ENCODE measurements at regions not wholly inside any gene's neighbourhood (a gene's known extent, or its start where the extent isn't known, plus 50 kb on each side); places are given as distances from the start of the nearest gene placed in this dataset.

GRCh38 chr3:150300852-150301517 is 107.1 kb upstream of the TSC22D2 start:
- no peak for TF ChIP-seq CTCF (IDR thresholded peaks at IDR 0.05)
- no peaks in the 10 kb centered on the region for H3K36me3 ChIP-seq (ENCODE audit: low read depth)
- H3K9me3 ChIP-seq: no peaks in the 10 kb centered on the region
- H3K4me3 ChIP-seq: no peak overlapping the region
- no peak for DNase-seq
- peak; percentile 77 for ATAC-seq
- intact Hi-C loops (cut with DNase I, micrococcal nuclease): no loop called here
- H3K4me1 ChIP-seq (ENCODE audit: low read depth): peaks cover 5% of the 10 kb centered on the region

GRCh38 chr3:150300388-150300787 is 107.7 kb upstream of the TSC22D2 start:
- ATAC-seq: peak; percentile 26
- TF ChIP-seq CTCF (IDR thresholded peaks at IDR 0.05): no peak
- Histone ChIP-seq H3K9me3 (no peaks in the 10 kb centered on the region), H3K4me3 (no peak overlapping the region), H3K36me3 (ENCODE audit: low read depth) (no peaks in the 10 kb centered on the region), H3K4me1 (ENCODE audit: low read depth) (peaks cover 8% of the 10 kb centered on the region)
- intact Hi-C loops (cut with DNase I, micrococcal nuclease): no loop called here
- DNase-seq: no peak

GRCh38 chr3:150299201-150299600 is 108.9 kb upstream of the TSC22D2 start:
- H3K4me1 ChIP-seq (ENCODE audit: low read depth): peaks cover 8% of the 10 kb centered on the region
- DNase-seq: no peak
- no peak for ATAC-seq
- no peaks in the 10 kb centered on the region for H3K36me3 ChIP-seq (ENCODE audit: low read depth)
- intact Hi-C loops (cut with DNase I, micrococcal nuclease): no loop called here
- no peaks in the 10 kb centered on the region for H3K9me3 ChIP-seq
- no peak overlapping the region for H3K4me3 ChIP-seq
- TF ChIP-seq CTCF (IDR thresholded peaks at IDR 0.05): no peak

GRCh38 chr3:150296966-150297365 is 111.1 kb upstream of the TSC22D2 start:
- intact Hi-C loops (cut with DNase I, micrococcal nuclease): no loop called here
- Histone ChIP-seq H3K36me3 (ENCODE audit: low read depth) (no peaks in the 10 kb centered on the region), H3K4me1 (ENCODE audit: low read depth) (peaks cover 8% of the 10 kb centered on the region), H3K9me3 (no peaks in the 10 kb centered on the region), H3K4me3 (no peak overlapping the region)
- TF ChIP-seq CTCF (IDR thresholded peaks at IDR 0.05): no peak
- DNase-seq (no peak), ATAC-seq (no peak)

GRCh38 chr3:150296123-150296735 is 111.9 kb upstream of the TSC22D2 start:
- ATAC-seq: peak; percentile 89
- H3K9me3 ChIP-seq: no peaks in the 10 kb centered on the region
- no peak overlapping the region for H3K4me3 ChIP-seq
- H3K36me3 ChIP-seq (ENCODE audit: low read depth): no peaks in the 10 kb centered on the region
- no peak for TF ChIP-seq CTCF (IDR thresholded peaks at IDR 0.05)
- intact Hi-C loops (cut with DNase I, micrococcal nuclease): no loop called here
- H3K4me1 ChIP-seq (ENCODE audit: low read depth): peaks cover 8% of the 10 kb centered on the region
- no peak for DNase-seq
